Dendritic cell treated with granulocyte-macrophage colony-stimulating factor and Interleukin-4, amounts not matched to agents 40 ng/mL and 50 ng/mL, for 4 days (primary cell): ENCODE measurements at regions not wholly inside any gene's neighbourhood (a gene's known extent, or its start where the extent isn't known, plus 50 kb on each side); places are given as distances from the start of the nearest gene placed in this dataset.

ENCODE experiments used
- H3K27ac Mint-ChIP-seq: one replicate; pipeline ENCODE4 v1.8.0; 2022; ENCODE audit warnings: mild to moderate bottlenecking, mixed read lengths
- H3K27me3 Mint-ChIP-seq: one replicate; pipeline ENCODE4 v1.8.0; 2022; ENCODE audit warnings: mild to moderate bottlenecking, mixed read lengths
- H3K36me3 Mint-ChIP-seq: one replicate; pipeline ENCODE4 v1.8.0; 2022; ENCODE audit warnings: low read depth, mixed read lengths
- H3K4me1 Mint-ChIP-seq: one replicate; pipeline ENCODE4 v1.8.0; 2022; ENCODE audit warnings: low read depth, mixed read lengths
- H3K4me3 Mint-ChIP-seq: one replicate; pipeline ENCODE4 v1.8.0; 2022; ENCODE audit warnings: mild to moderate bottlenecking, moderate library complexity, mixed read lengths
- H3K9me3 Mint-ChIP-seq: one replicate; pipeline ENCODE4 v1.8.0; 2022; ENCODE audit warnings: mixed read lengths
- intact Hi-C: fragments of 100-400 bp; cut with micrococcal nuclease; formaldehyde crosslinking; loops from one replicate; pipeline ENCODE4 v1.15.0; 2022

- Mint-ChIP-seq H3K27me3 (no peaks in the 10 kb centered on the region), H3K27ac (no peak overlapping the region), H3K36me3 (no peaks in the 10 kb centered on the region), H3K9me3 (peaks cover 16% of the 10 kb centered on the region), H3K4me1 (no peaks in the 10 kb centered on the region), H3K4me3 (no peak overlapping the region)
- intact Hi-C loops: no loop called here
Measured at GRCh38 chr13:85430216-85430794, 368.9 kb downstream of the SLITRK6 start.

GRCh38 chr13:85427416-85427815 is 371.8 kb downstream of the SLITRK6 start:
- no peaks in the 10 kb centered on the region for H3K27me3 Mint-ChIP-seq
- no peaks in the 10 kb centered on the region for H3K4me1 Mint-ChIP-seq
- peaks cover 16% of the 10 kb centered on the region for H3K9me3 Mint-ChIP-seq
- H3K36me3 Mint-ChIP-seq: no peaks in the 10 kb centered on the region
- intact Hi-C loops: no loop called here
- H3K4me3 Mint-ChIP-seq: no peak overlapping the region
- no peak overlapping the region for H3K27ac Mint-ChIP-seq

GRCh38 chr13:85420136-85420535 is 379.1 kb downstream of the SLITRK6 start:
- Mint-ChIP-seq H3K9me3 (peaks cover 10% of the 10 kb centered on the region), H3K36me3 (no peaks in the 10 kb centered on the region), H3K4me1 (no peaks in the 10 kb centered on the region), H3K27ac (no peak overlapping the region), H3K27me3 (no peaks in the 10 kb centered on the region), H3K4me3 (no peak overlapping the region)
- intact Hi-C loops: no loop called here

- Mint-ChIP-seq H3K9me3 (peaks cover 10% of the 10 kb centered on the region), H3K4me3 (no peak overlapping the region), H3K27me3 (no peaks in the 10 kb centered on the region), H3K27ac (no peak overlapping the region), H3K4me1 (no peaks in the 10 kb centered on the region), H3K36me3 (no peaks in the 10 kb centered on the region)
- intact Hi-C loops: no loop called here
Measured at GRCh38 chr13:85419611-85420010, 379.6 kb downstream of the SLITRK6 start.

GRCh38 chr13:85417807-85418206 is 381.4 kb downstream of the SLITRK6 start:
- Mint-ChIP-seq H3K9me3 (peaks cover 10% of the 10 kb centered on the region), H3K36me3 (no peaks in the 10 kb centered on the region), H3K27ac (no peak overlapping the region), H3K27me3 (no peaks in the 10 kb centered on the region), H3K4me1 (no peaks in the 10 kb centered on the region), H3K4me3 (no peak overlapping the region)
- intact Hi-C loops: no loop called here

- Mint-ChIP-seq H3K27ac (no peak overlapping the region), H3K36me3 (no peaks in the 10 kb centered on the region), H3K4me1 (no peaks in the 10 kb centered on the region), H3K27me3 (no peaks in the 10 kb centered on the region), H3K9me3 (peaks cover 10% of the 10 kb centered on the region), H3K4me3 (no peak overlapping the region)
- intact Hi-C loops: no loop called here
Measured at GRCh38 chr13:85413664-85414063, 385.6 kb downstream of the SLITRK6 start.

GRCh38 chr13:85412448-85412847 is 386.8 kb downstream of the SLITRK6 start:
- intact Hi-C loops: no loop called here
- no peaks in the 10 kb centered on the region for H3K36me3 Mint-ChIP-seq
- no peaks in the 10 kb centered on the region for H3K4me1 Mint-ChIP-seq
- H3K9me3 Mint-ChIP-seq: peaks cover 3% of the 10 kb centered on the region
- no peaks in the 10 kb centered on the region for H3K27me3 Mint-ChIP-seq
- H3K27ac Mint-ChIP-seq: no peak overlapping the region
- H3K4me3 Mint-ChIP-seq: no peak overlapping the region

DNA sequence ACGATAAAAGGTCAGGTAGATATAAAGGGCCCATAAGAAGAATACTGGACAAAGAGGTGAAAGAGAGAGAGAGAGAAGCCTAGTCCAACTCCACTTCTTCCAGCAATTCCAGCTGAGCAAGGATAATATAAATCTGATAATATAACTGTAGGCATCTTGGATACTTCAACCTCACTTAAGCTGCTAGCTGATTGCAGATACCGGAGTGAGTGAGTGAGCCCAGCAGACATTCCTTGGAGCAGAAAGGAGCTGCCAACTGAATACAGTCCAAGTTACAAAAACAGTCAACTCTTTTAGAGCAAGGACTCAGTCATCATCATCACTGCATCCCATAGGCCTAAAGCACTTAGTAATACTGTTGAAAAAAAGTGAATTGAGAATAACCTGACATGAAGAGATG is 387.6 kb downstream of the SLITRK6 start:
- no peak overlapping the region for H3K4me3 Mint-ChIP-seq
- no peaks in the 10 kb centered on the region for H3K27me3 Mint-ChIP-seq
- peaks cover 5% of the 10 kb centered on the region for H3K9me3 Mint-ChIP-seq
- H3K36me3 Mint-ChIP-seq: no peaks in the 10 kb centered on the region
- no peak overlapping the region for H3K27ac Mint-ChIP-seq
- H3K4me1 Mint-ChIP-seq: no peaks in the 10 kb centered on the region
- intact Hi-C loops: no loop called here

DNA sequence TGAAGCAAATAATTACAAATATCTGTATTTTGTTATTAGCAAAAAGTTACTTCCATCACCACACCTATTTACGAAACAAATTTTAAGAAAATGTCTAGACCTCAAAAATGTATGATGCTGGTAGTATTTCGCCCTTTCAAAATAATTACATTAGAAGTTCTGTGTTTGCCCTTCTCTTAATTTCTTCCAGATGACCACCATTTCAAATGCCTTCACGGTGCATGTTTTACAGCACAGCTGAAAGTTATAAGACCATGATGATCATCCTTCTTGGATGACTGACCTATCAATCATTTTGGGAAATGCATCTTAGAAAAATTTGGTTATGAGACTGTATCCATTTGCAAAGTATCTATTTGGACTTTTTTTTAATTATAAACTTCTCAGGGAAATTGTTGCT is 390.8 kb downstream of the SLITRK6 start:
- no peaks in the 10 kb centered on the region for H3K4me1 Mint-ChIP-seq

GRCh38 chr13:85406269-85406975 is 392.8 kb downstream of the SLITRK6 start:
- H3K27me3 Mint-ChIP-seq: no peaks in the 10 kb centered on the region
- H3K4me3 Mint-ChIP-seq: no peak overlapping the region
- no peaks in the 10 kb centered on the region for H3K36me3 Mint-ChIP-seq
- intact Hi-C loops: no loop called here
- peaks cover 22% of the 10 kb centered on the region for H3K9me3 Mint-ChIP-seq
- no peaks in the 10 kb centered on the region for H3K4me1 Mint-ChIP-seq
- no peak overlapping the region for H3K27ac Mint-ChIP-seq

More for the DNA sequence above, 390.8 kb downstream of the SLITRK6 start:
- intact Hi-C loops: no loop called here
- H3K9me3 Mint-ChIP-seq: peaks cover 18% of the 10 kb centered on the region
- no peak overlapping the region for H3K27ac Mint-ChIP-seq
- H3K4me3 Mint-ChIP-seq: no peak overlapping the region
- no peaks in the 10 kb centered on the region for H3K36me3 Mint-ChIP-seq
- no peaks in the 10 kb centered on the region for H3K27me3 Mint-ChIP-seq

- Mint-ChIP-seq H3K9me3 (peaks cover 30% of the 10 kb centered on the region), H3K36me3 (no peaks in the 10 kb centered on the region)
Measured at GRCh38 chr13:85405316-85405897, 393.8 kb downstream of the SLITRK6 start.

GRCh38 chr13:85386424-85386823 is 412.8 kb downstream of the SLITRK6 start:
- intact Hi-C loops: no loop called here
- Mint-ChIP-seq H3K4me1 (no peaks in the 10 kb centered on the region), H3K9me3 (peaks cover 9% of the 10 kb centered on the region), H3K27me3 (no peaks in the 10 kb centered on the region), H3K4me3 (no peak overlapping the region), H3K27ac (no peak overlapping the region), H3K36me3 (no peaks in the 10 kb centered on the region)

More at GRCh38 chr13:85405316-85405897, 393.8 kb downstream of the SLITRK6 start:
- H3K27me3 Mint-ChIP-seq: no peaks in the 10 kb centered on the region
- H3K4me1 Mint-ChIP-seq: no peaks in the 10 kb centered on the region
- no peak overlapping the region for H3K27ac Mint-ChIP-seq
- intact Hi-C loops: no loop called here
- H3K4me3 Mint-ChIP-seq: no peak overlapping the region

- H3K27ac Mint-ChIP-seq: no peak overlapping the region
- intact Hi-C loops: no loop called here
- no peaks in the 10 kb centered on the region for H3K4me1 Mint-ChIP-seq
- no peaks in the 10 kb centered on the region for H3K36me3 Mint-ChIP-seq
- H3K27me3 Mint-ChIP-seq: no peaks in the 10 kb centered on the region
- H3K4me3 Mint-ChIP-seq: no peak overlapping the region
- peaks cover 6% of the 10 kb centered on the region for H3K9me3 Mint-ChIP-seq
Measured at GRCh38 chr13:85383291-85383690, 415.9 kb downstream of the SLITRK6 start.

DNA sequence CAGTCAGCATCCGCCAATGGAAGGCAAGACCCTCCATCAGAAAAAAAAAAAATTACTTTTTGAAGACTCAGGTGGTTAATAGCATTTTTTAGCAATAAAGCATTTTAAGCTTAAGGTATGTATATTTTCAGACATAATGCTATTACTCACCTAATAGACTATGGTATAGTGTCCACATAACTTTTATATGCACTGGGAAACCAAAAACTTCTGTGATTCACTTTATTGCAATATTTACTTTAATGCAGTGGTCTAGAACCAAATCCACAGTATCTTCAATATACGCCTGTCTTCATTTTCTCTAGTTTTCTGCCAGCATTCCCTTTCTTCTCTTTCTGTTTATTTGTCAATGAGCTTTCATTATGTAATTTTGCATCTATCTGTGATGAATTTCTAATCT is 418.1 kb downstream of the SLITRK6 start:
- H3K36me3 Mint-ChIP-seq: no peaks in the 10 kb centered on the region
- H3K9me3 Mint-ChIP-seq: no peaks in the 10 kb centered on the region
- no peak overlapping the region for H3K4me3 Mint-ChIP-seq
- no peak overlapping the region for H3K27ac Mint-ChIP-seq
- no peaks in the 10 kb centered on the region for H3K27me3 Mint-ChIP-seq
- H3K4me1 Mint-ChIP-seq: no peaks in the 10 kb centered on the region
- intact Hi-C loops: no loop called here
